ENCODE measurements at regions not wholly inside any gene's neighbourhood (a gene's known extent, or its start where the extent isn't known, plus 50 kb on each side); places are given as distances from the start of the nearest gene placed in this dataset.

DNA sequence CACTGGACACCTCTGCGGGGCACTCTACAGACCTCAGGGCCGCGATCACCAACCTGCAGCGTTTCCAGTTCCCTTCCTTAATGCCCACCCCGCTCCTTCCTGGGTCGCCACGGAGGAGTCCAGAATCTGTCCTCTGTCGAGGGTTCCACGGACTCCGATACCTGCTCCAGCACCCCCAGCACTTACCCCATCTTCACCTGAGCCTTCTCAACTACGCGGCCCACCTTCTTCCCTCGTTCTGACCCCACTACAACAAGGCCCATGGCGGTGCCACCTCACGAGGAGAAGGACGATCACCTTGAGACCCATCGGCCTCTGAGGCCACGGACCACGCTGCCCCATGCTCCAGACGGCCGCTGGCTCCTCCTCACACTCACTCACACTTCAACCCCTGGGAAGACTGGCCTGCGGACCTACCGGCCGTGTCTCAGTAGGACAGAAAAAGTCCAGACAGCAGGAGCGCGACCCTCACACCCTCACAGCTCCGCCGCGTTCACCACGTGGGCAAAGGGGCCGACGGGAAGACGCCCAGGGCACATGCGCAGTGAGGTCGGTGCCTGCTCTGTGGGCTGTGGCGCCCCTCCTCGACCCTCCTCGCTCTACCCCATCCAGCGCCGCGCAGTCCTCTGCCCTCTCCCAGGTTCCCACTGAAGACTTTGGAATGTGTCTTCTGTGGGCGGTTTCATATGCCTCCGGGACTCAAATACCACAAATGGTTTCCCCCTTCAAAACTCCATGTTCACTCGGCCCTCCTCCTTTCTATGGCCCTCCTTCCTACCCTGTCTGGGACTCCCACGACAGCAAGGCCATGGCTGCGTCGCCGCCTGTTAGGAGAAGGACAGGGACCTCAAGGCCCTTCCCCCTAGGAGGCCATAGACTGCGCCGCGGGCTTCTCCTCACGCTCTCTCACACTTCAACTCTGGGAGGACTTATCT lies 193.9 kb upstream of the PHF14 start:
- no peak for TF ChIP-seq CTCF (IDR thresholded peaks at IDR 0.05)
- TF ChIP-seq POLR2A (IDR thresholded peaks at IDR 0.05) = no peak
- no peak for TF ChIP-seq POLR2AphosphoS5 (IDR thresholded peaks at IDR 0.05)
- TF ChIP-seq EP300 (IDR thresholded peaks at IDR 0.05) = no peak

All from sigmoid colon (tissue), 4 donors.